Liver (tissue), 3 donors: ENCODE measurements at regions not wholly inside any gene's neighbourhood (a gene's known extent, or its start where the extent isn't known, plus 50 kb on each side); places are given as distances from the start of the nearest gene placed in this dataset.

Experiments used
- CTCF ChIP-seq: fragments of 150-350 bp; IDR thresholded peaks from 2 replicates; pipeline ENCODE4 v1.5.1; 2017; ENCODE audit warnings: improper control_type of control experiment, low read depth, low read length; ENCODE audit not compliant: missing input control
- EGR1 ChIP-seq, 2 donors: IDR thresholded peaks; 2 replicates each; pipeline ENCODE4 v1.6.1; 2016 to 2018; ENCODE audit warnings: antibody characterized with exemption in 2 of 2, low read depth in 2 of 2
- FOXA1 ChIP-seq: IDR thresholded peaks from 2 replicates; pipeline ENCODE4 v1.6.1; 2016; ENCODE audit warnings: antibody characterized with exemption
- GABPA ChIP-seq, 2 donors: IDR thresholded peaks in 1 of 2; conservative IDR thresholded peaks in 1 of 2; 2 replicates each; pipeline ENCODE4 v1.6.1; 2016; ENCODE audit warnings: antibody characterized with exemption in 2 of 2, mild to moderate bottlenecking in 1 of 2, moderate library complexity in 1 of 2
- JUND ChIP-seq, 2 donors: IDR thresholded peaks; 2 replicates each; pipeline ENCODE4 v1.6.1; 2016; ENCODE audit warnings: antibody characterized with exemption in 2 of 2
- MAX ChIP-seq: IDR thresholded peaks from 2 replicates; pipeline ENCODE4 v1.6.1; 2016; ENCODE audit warnings: antibody characterized with exemption
- RAD21 ChIP-seq, 2 donors: IDR thresholded peaks; 2 replicates each; pipeline ENCODE4 v1.6.1; 2016; ENCODE audit warnings: antibody characterized with exemption in 2 of 2, mild to moderate bottlenecking in 2 of 2
- REST ChIP-seq: IDR thresholded peaks from 2 replicates; pipeline ENCODE4 v1.6.1; 2016; ENCODE audit warnings: antibody characterized with exemption, mild to moderate bottlenecking
- SP1 ChIP-seq: IDR thresholded peaks from 2 replicates; pipeline ENCODE4 v1.6.1; 2018; ENCODE audit warnings: antibody characterized with exemption, mild to moderate bottlenecking
- TAF1 ChIP-seq: conservative IDR thresholded peaks from 2 replicates; pipeline ENCODE4 v1.6.1; 2016; ENCODE audit warnings: antibody characterized with exemption, mild to moderate bottlenecking
- YY1 ChIP-seq: IDR thresholded peaks from 2 replicates; pipeline ENCODE4 v1.6.1; 2016; ENCODE audit warnings: antibody characterized with exemption, mild to moderate bottlenecking
- ZBTB33 ChIP-seq: IDR thresholded peaks from 2 replicates; pipeline ENCODE4 v1.6.1; 2016; ENCODE audit warnings: antibody characterized with exemption
- donor health status: healthy.
- donor health status: healthy.

- TF ChIP-seq CTCF (no peak), RAD21 (IDR thresholded peaks at IDR 0.05) (no peak), GABPA (IDR thresholded peaks at IDR 0.05 in 1 of 2, conservative IDR thresholded peaks at IDR 0.05 in 1 of 2) (no peak), EGR1 (IDR thresholded peaks at IDR 0.05; ENCODE audit: low read depth in 2 of 2) (no peak), REST (no peak), YY1 (no peak), FOXA1 (no peak), JUND (IDR thresholded peaks at IDR 0.05) (no peak), MAX (no peak), TAF1 (no peak), ZBTB33 (no peak), SP1 (no peak)
Observed at GRCh38 chr16:85353839-85354685, 241.8 kb upstream of the CIBAR2 start.
